Type B pancreatic cell (in vitro differentiated cells): ENCODE measurements at regions not wholly inside any gene's neighbourhood (a gene's known extent, or its start where the extent isn't known, plus 50 kb on each side); places are given as distances from the start of the nearest gene placed in this dataset.

ENCODE experiments used
- DNase-seq: peaks from one replicate; pipeline ENCODE4 v3.0.0; 2021; ENCODE audit warnings: mixed read lengths; ENCODE audit not compliant: unreplicated experiment; ENCODE audit errors: extremely low spot score
- H3K27ac Mint-ChIP-seq: 2 replicates; pipeline ENCODE4 v1.8.0; 2021; ENCODE audit warnings: mild to moderate bottlenecking, mixed read lengths
- H3K27me3 Mint-ChIP-seq: 2 replicates; pipeline ENCODE4 v1.8.0; 2021; ENCODE audit warnings: mixed read lengths
- H3K36me3 Mint-ChIP-seq: 2 replicates; pipeline ENCODE4 v1.8.0; 2021; ENCODE audit warnings: mixed read lengths
- H3K4me1 Mint-ChIP-seq: one replicate; pipeline ENCODE4 v1.8.0; 2021; ENCODE audit warnings: mixed read lengths; ENCODE audit not compliant: unreplicated experiment
- H3K4me3 Mint-ChIP-seq: 2 replicates; pipeline ENCODE4 v1.8.0; 2021; ENCODE audit warnings: mild to moderate bottlenecking, mixed read lengths
- H3K9me3 Mint-ChIP-seq: 2 replicates; pipeline ENCODE4 v1.8.0; 2021; ENCODE audit warnings: mixed read lengths
- TF ChIP-seq, protein P1 (sequence below): fragments of 200-600 bp; sonication (generic); conservative IDR thresholded peaks from 2 replicates; pipeline ENCODE4 v1.5.0; 2021; ENCODE audit warnings: antibody characterized with exemption, mild to moderate bottlenecking

DNA sequence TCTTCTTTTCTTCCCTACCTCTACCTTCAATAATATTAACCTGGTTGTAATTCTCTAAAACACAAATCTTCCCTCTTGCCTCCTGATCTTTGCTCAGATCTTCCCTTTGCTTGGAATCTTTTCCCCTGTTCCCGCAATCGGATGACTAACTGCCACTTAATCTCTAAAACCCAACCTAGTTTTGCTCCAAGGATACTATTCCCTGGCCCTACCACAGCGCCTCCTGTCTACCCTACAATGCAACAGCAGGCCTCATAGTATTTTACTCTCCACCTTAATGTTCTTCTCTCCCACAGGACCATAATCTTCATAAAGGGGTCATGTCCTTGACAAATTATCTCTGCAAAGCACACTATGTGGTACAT is 246.8 kb upstream of the TNP1 start:
- Mint-ChIP-seq H3K4me3 (no peak overlapping the region), H3K9me3 (no peaks in the 10 kb centered on the region), H3K4me1 (no peaks in the 10 kb centered on the region), H3K36me3 (no peaks in the 10 kb centered on the region), H3K27ac (peak overlapping the region; percentile 89), H3K27me3 (peaks cover 4% of the 10 kb centered on the region)
- DNase-seq = no peak
- TF ChIP-seq, protein P1, sequence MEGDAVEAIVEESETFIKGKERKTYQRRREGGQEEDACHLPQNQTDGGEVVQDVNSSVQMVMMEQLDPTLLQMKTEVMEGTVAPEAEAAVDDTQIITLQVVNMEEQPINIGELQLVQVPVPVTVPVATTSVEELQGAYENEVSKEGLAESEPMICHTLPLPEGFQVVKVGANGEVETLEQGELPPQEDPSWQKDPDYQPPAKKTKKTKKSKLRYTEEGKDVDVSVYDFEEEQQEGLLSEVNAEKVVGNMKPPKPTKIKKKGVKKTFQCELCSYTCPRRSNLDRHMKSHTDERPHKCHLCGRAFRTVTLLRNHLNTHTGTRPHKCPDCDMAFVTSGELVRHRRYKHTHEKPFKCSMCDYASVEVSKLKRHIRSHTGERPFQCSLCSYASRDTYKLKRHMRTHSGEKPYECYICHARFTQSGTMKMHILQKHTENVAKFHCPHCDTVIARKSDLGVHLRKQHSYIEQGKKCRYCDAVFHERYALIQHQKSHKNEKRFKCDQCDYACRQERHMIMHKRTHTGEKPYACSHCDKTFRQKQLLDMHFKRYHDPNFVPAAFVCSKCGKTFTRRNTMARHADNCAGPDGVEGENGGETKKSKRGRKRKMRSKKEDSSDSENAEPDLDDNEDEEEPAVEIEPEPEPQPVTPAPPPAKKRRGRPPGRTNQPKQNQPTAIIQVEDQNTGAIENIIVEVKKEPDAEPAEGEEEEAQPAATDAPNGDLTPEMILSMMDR = peak; percentile 62

DNA sequence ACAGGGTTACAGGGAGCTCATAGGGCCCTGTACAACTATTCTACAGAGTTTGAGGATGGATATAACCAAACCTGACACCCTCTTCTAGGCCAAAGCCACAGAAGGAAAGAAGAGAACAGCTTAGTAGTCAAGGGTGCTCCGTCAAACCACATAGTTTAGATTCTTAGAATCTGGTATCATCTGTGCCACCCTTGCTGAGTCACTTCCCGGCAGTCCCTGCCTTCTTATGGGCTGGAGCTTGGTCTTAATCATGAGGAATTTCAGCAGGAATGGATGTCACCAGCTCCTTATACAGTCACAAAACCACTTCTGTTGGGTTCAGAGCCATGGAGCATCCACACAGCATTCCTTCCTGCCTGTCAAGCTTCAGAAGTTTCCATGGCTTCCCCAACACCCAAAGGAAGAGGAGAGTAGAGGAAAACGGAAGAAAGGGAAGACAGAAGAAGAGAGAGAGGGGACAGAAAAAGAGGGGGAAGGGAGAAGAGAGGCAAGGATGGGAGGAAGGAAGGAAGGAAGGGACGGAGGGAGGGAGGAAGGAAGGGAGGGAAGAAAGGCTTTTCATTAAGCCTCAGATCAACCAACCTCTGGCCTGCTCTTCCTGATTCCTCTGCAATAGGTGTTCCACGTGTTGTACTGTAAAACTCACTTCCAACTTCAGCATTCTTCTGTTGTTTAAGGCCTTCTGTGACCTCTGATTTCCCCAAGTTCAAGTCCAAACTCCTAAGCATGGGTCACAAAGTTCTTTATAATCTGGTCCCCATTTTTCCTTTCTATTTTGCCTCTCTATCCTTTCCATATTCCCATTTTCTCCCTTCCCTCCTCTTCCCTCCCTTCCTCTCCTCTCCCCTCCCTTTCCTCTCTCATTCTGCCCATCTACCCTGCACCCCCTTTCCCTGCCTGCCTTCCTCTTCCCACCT is 246.1 kb upstream of the TNP1 start:
- TF ChIP-seq, protein P1 = no peak
- H3K27ac Mint-ChIP-seq = peak overlapping the region; percentile 89
- no peak overlapping the region for H3K4me3 Mint-ChIP-seq
- H3K4me1 Mint-ChIP-seq = no peaks in the 10 kb centered on the region
- H3K27me3 Mint-ChIP-seq = peaks cover 4% of the 10 kb centered on the region
- H3K9me3 Mint-ChIP-seq = no peaks in the 10 kb centered on the region
- no peak for DNase-seq
- H3K36me3 Mint-ChIP-seq = no peaks in the 10 kb centered on the region

DNA sequence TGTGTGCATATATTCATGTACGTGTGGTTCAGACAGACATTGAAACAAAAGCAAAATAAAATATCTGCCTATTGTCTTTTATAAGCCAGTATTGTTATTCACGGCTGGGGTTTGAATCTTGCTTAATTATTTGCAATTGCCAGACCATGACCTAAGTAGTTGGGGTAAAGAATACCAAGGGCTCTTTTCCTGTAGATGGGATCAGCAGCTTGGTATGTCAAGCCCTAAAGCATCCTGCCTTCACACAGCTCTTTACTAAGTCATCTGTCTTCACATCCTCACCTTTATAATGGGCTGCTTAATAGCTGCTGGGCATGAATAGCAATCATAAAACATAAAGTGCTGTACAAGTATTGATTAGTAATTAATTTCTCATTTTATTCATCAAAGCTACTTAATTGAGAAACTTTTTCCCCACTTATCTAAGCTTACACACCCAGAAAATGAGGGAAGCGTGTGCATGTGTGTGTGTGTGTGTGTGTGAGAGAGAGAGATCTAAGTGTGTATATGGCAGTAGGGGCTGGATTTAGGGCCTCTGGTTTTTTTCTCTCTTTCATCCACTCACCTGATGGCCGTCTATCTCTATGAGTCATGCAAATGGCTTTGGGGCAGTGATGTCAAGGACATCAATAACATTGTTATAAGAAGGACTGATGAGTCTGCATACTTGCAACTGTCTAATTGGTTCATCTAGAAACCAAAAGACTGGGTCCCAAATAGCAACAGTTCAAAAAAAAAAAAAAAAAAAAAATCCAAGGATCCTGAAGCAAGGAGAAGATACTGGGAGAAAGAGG is 244.1 kb upstream of the TNP1 start:
- no peaks in the 10 kb centered on the region for H3K36me3 Mint-ChIP-seq
- no peaks in the 10 kb centered on the region for H3K4me1 Mint-ChIP-seq
- no peak overlapping the region for H3K4me3 Mint-ChIP-seq
- TF ChIP-seq, protein P1 = no peak
- H3K27ac Mint-ChIP-seq = peak overlapping the region; percentile 85
- H3K27me3 Mint-ChIP-seq = peaks cover 4% of the 10 kb centered on the region
- no peaks in the 10 kb centered on the region for H3K9me3 Mint-ChIP-seq
- DNase-seq = no peak

DNA sequence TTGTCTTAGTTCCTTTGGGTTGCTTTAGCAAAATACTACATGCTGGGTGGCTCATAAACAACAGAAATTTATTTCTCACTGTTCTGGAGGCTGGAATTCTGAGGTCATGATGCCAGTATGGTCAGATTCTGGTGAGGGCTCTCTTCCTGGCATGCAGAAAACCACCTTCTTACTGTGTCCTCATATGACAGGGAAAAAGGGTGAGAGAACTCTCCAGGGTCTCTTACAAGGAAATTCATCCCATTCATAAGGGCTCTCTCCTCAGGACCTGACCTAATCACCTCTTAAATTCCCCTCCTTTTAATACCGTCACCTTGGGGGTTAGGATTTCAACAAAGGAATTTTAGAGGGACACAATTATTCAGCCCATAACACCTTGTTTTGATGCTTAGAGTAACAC is 243.1 kb upstream of the TNP1 start:
- DNase-seq = no peak
- Mint-ChIP-seq H3K9me3 (no peaks in the 10 kb centered on the region), H3K4me3 (no peak overlapping the region)

DNA sequence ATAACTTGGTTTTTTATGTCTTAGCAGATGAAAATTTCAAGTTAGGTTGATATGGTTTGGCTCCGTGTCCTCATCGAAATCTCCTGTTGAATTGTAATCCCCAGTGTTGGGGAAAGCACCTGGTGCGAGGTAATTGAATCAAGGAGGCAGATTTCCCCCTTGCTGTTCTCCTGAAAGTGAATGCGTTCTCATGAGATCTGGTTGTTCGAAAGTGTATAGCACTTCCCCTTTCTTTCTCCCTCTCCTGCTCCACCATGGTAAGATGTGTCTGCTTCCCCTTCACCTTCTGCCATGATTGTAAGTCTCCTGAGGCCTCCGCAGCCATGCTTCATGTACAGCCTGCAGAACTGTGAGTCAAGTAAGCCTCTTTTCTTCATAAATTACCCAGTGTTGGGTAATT is 242.1 kb upstream of the TNP1 start:
- no peak overlapping the region for H3K4me3 Mint-ChIP-seq
- H3K36me3 Mint-ChIP-seq = no peaks in the 10 kb centered on the region
- no peaks in the 10 kb centered on the region for H3K4me1 Mint-ChIP-seq
- no peaks in the 10 kb centered on the region for H3K9me3 Mint-ChIP-seq
- no peak overlapping the region for H3K27ac Mint-ChIP-seq
- no peak for DNase-seq
- TF ChIP-seq, protein P1 = no peak
- H3K27me3 Mint-ChIP-seq = peaks cover 8% of the 10 kb centered on the region

More for the DNA sequence above, 243.1 kb upstream of the TNP1 start:
- peak overlapping the region; percentile 29 for H3K27ac Mint-ChIP-seq
- no peaks in the 10 kb centered on the region for H3K4me1 Mint-ChIP-seq
- peaks cover 4% of the 10 kb centered on the region for H3K27me3 Mint-ChIP-seq
- no peaks in the 10 kb centered on the region for H3K36me3 Mint-ChIP-seq
- TF ChIP-seq, protein P1 = no peak
